ENCODE measurements at regions not wholly inside any gene's neighbourhood (a gene's known extent, or its start where the extent isn't known, plus 50 kb on each side); places are given as distances from the start of the nearest gene placed in this dataset.

DNA sequence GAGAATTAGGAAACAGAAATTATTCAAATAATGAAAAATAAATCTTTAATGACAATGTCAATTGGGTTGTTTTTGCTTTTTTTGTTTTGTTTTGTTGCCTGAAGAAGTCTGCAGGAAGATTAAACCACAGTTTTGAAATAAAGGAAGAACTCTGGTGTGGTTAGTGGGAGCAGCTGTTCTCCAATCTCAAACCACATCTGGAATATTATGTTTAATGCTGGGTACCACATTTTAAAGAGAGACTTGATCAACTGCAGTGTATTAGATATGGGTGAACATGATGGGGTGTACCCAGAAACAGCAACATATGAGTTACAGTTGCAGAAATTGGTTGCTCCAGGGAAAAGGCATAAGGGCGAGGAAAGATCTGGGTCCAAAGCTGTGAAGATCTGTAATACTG is 171.2 kb upstream of the RPL34 start:
- TF ChIP-seq POLR2A (IDR thresholded peaks at IDR 0.05; ENCODE audit: extremely low read depth, insufficient read length) = no peak
- TF ChIP-seq, protein P1, sequence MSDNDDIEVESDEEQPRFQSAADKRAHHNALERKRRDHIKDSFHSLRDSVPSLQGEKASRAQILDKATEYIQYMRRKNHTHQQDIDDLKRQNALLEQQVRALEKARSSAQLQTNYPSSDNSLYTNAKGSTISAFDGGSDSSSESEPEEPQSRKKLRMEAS (IDR thresholded peaks at IDR 0.05; ENCODE audit: low read depth, low read length) = no peak

Data from NB4 (cell line).